Heart left ventricle (tissue), 16 donors: ENCODE measurements at regions not wholly inside any gene's neighbourhood (a gene's known extent, or its start where the extent isn't known, plus 50 kb on each side); places are given as distances from the start of the nearest gene placed in this dataset.

Experiments
- ATAC-seq, 4 donors: fragments of 200-7000 bp; cut with Tn5 transposase; one replicate each; pipeline ENCODE4 v1.9.1; 2020 to 2022; ENCODE audit warnings: moderate library complexity in 4 of 4, mild to moderate bottlenecking in 3 of 4, moderate number of reproducible peaks in 1 of 4
- DNase-seq, 5 donors: peaks; one replicate each; pipeline ENCODE4 v3.0.0-alpha.2; 2020
- H3K27ac ChIP-seq, 12 donors: fragments of 200-600 bp; sonication (generic) in 4 of 12; one replicate each; pipeline versions ENCODE4 v1.5.0 to v1.8.0; 2016 to 2022; ENCODE audit warnings: mild to moderate bottlenecking in 2 of 12
- H3K27me3 ChIP-seq, 9 donors: fragments of 200-600 bp; sonication (generic) in 2 of 9; one replicate each; pipeline versions ENCODE4 v1.5.1 to v1.8.0; 2016 to 2022; ENCODE audit warnings: mild to moderate bottlenecking in 3 of 9
- H3K36me3 ChIP-seq, 9 donors: fragments of 200-600 bp; sonication (generic) in 2 of 9; one replicate each; pipeline versions ENCODE4 v1.5.0 to v1.8.0; 2018 to 2022; ENCODE audit warnings: mild to moderate bottlenecking in 2 of 9
- H3K4me1 ChIP-seq, 12 donors: fragments of 200-600 bp; sonication (generic) in 4 of 12; one replicate each; pipeline versions ENCODE4 v1.5.0 to v1.8.0; 2016 to 2022; ENCODE audit warnings: mild to moderate bottlenecking in 3 of 12
- H3K4me3 ChIP-seq, 12 donors: fragments of 200-600 bp; sonication (generic) in 4 of 12; one replicate each; pipeline versions ENCODE4 v1.5.0 to v1.8.0; 2017 to 2022; ENCODE audit warnings: mild to moderate bottlenecking in 9 of 12, moderate library complexity in 4 of 12
- H3K9me3 ChIP-seq, 12 donors: fragments of 200-600 bp; sonication (generic) in 4 of 12; one replicate each; pipeline versions ENCODE4 v1.5.0 to v1.8.0; 2016 to 2022; ENCODE audit warnings: mild to moderate bottlenecking in 1 of 12
- CTCF ChIP-seq, 12 donors: fragments of 200-600 bp; sonication (generic) in 4 of 12; IDR thresholded peaks; one replicate each; pipeline versions ENCODE4 v1.5.0 to v1.8.0; 2018 to 2022; ENCODE audit warnings: antibody characterized with exemption in 12 of 12, mild to moderate bottlenecking in 5 of 12
- POLR2A ChIP-seq, 2 donors: fragments of 450-650 bp; IDR thresholded peaks; one replicate each; pipeline ENCODE4 v1.6.1; 2017; ENCODE audit warnings: antibody characterized with exemption in 2 of 2, mild to moderate bottlenecking in 2 of 2, moderate library complexity in 2 of 2
- WGBS, 4 donors: extraction: QIAGEN DNeasy Blood & Tissue Kit in 2 of 4; methylation state at CpG; one replicate each; pipeline versions ENCODE4 v1.1.5 to v1.1.7; 2013 to 2018; 5-methylcytosine and 5-hydroxymethylcytosine counted together
- intact Hi-C, 10 donors: fragments of 100-400 bp; cut with DNase I; formaldehyde crosslinking; loops; one replicate each; pipeline versions ENCODE4 v1.11.1 to v1.14.2; 2022
- donor health status: ischemic (EF 13 %, LVEDD 7.1; RV severe dilation, severe dysfunction).
- donor health status: healthy with polysubstance abuse.
- donor health status: DM: no; HTN: yes; CAD: no.
- donor health status: DM: no; HTN: no; CAD: no.
- donor health status: ischemic (EF 25% LVEDD 6.9; RV normal size, moderate dysfunction).
- donor health status: ischemic (EF 25% LVEDD 5.7; RV mildly dilated, moderate dysfunction).
- donor health status: healthy.
- donor health status: DM: yes; HTN: yes; CAD: no.
- donor health status: ischemic (EF 35%, LVEDD 5.7; RV mildly dilated, moderate dysfunction).
- donor health status: nonischemic (EF 11% LVEDD 7.7; RV severe dilation, severe dysfunction).
- donor health status: DM: yes; HTN: yes; CAD: no.
- donor health status: PGD.
- donor health status: ischemic (EF 29% LVEDD 5.4; RV normal size, mild dysfunction).
- donor health status: nonischemic (EF 23%, LVEDD 6.1; RV moderate dilation, normal function).

GRCh38 chr12:24742378-24742777 lies 206.5 kb downstream of the BCAT1 start:
- ATAC-seq = peak in 3 of 4 donors; percentile 55 to 81 (median 70)
- peak overlapping the region in 1 of 12 donors; percentile 75 for H3K27ac ChIP-seq
- H3K36me3 ChIP-seq = no peaks in the 10 kb centered on the region
- no peak overlapping the region for H3K4me3 ChIP-seq
- no peaks in the 10 kb centered on the region for H3K9me3 ChIP-seq
- TF ChIP-seq CTCF (IDR thresholded peaks at IDR 0.05) (no peak), POLR2A (IDR thresholded peaks at IDR 0.05) (no peak)
- peaks cover 0 to 24% (median 0%) of the 10 kb centered on the region in 12 donors for H3K4me1 ChIP-seq
- DNase-seq = peak in 4 of 5 donors; percentile 40 to 49 (median 44)
- H3K27me3 ChIP-seq = no peaks in the 10 kb centered on the region
- 77 to 85% (median 82%) methylated on average over 5 of the region's 5 CpGs for WGBS, 4 donors
- intact Hi-C loops = no loop called here

GRCh38 chr12:24741216-24741615 lies 207.7 kb downstream of the BCAT1 start:
- no peak for ATAC-seq
- TF ChIP-seq POLR2A (IDR thresholded peaks at IDR 0.05) (no peak), CTCF (IDR thresholded peaks at IDR 0.05) (no peak)
- Histone ChIP-seq H3K27me3 (no peaks in the 10 kb centered on the region), H3K4me3 (no peak overlapping the region), H3K4me1 (peaks cover 0 to 24% (median 0%) of the 10 kb centered on the region in 12 donors), H3K27ac (peak overlapping the region in 1 of 12 donors; percentile 75), H3K36me3 (no peaks in the 10 kb centered on the region), H3K9me3 (no peaks in the 10 kb centered on the region)
- 89 to 95% (median 92%) methylated on average over 9 of the region's 9 CpGs for WGBS, 4 donors
- intact Hi-C loops = no loop called here
- no peak for DNase-seq

- Histone ChIP-seq H3K27ac (no peak overlapping the region), H3K9me3 (no peaks in the 10 kb centered on the region), H3K4me3 (no peak overlapping the region), H3K4me1 (peaks cover 0 to 24% (median 0%) of the 10 kb centered on the region in 12 donors), H3K36me3 (no peaks in the 10 kb centered on the region), H3K27me3 (no peaks in the 10 kb centered on the region)
- intact Hi-C loops = no loop called here
- ATAC-seq (no peak), DNase-seq (no peak)
- WGBS, 4 donors = 80 to 94% (median 81%) methylated on average over 2 of the region's 2 CpGs
- no peak for TF ChIP-seq POLR2A (IDR thresholded peaks at IDR 0.05)
- no peak for TF ChIP-seq CTCF (IDR thresholded peaks at IDR 0.05)
These were observed 209.7 kb downstream of the BCAT1 start for GRCh38 chr12:24739106-24739779.

- ATAC-seq (no peak), DNase-seq (no peak)
- Histone ChIP-seq H3K36me3 (no peaks in the 10 kb centered on the region), H3K9me3 (no peaks in the 10 kb centered on the region), H3K4me1 (peaks cover 0 to 24% (median 0%) of the 10 kb centered on the region in 12 donors), H3K27me3 (no peaks in the 10 kb centered on the region), H3K4me3 (no peak overlapping the region), H3K27ac (no peak overlapping the region)
- 77 to 84% (median 81%) methylated on average over 2 of the region's 2 CpGs for WGBS, 4 donors
- intact Hi-C loops = no loop called here
- TF ChIP-seq POLR2A (IDR thresholded peaks at IDR 0.05) (no peak), CTCF (IDR thresholded peaks at IDR 0.05) (no peak)
These were observed 210.5 kb downstream of the BCAT1 start for GRCh38 chr12:24738441-24738840.
